Keratinocyte (primary cell): ENCODE measurements at regions not wholly inside any gene's neighbourhood (a gene's known extent, or its start where the extent isn't known, plus 50 kb on each side); places are given as distances from the start of the nearest gene placed in this dataset.

Source experiments
- DNase-seq: peaks from one replicate; pipeline ENCODE4 v3.0.0-alpha.2; 2011; ENCODE audit warnings: low read depth, missing footprints, low spot score
- FAIRE-seq: peaks from 2 replicates; lab custom pipeline; 2011; peaks lifted over from hg19 to GRCh38; lab: Jason Lieb, UNC
- H2AFZ ChIP-seq: 2 replicates; pipeline ENCODE4 v1.6.0; 2012; ENCODE audit warnings: low read length, control low read depth, inconsistent platforms; ENCODE audit not compliant: control insufficient read depth
- H3K27ac ChIP-seq: 2 replicates; pipeline ENCODE4 v1.5.1; 2011; ENCODE audit warnings: low read length; ENCODE audit not compliant: control insufficient read depth, insufficient read depth
- H3K27me3 ChIP-seq: 3 replicates; pipeline ENCODE4 v1.6.0; 2011; ENCODE audit warnings: low read length; ENCODE audit not compliant: control insufficient read depth, insufficient read depth; ENCODE audit errors: extremely low read depth
- H3K36me3 ChIP-seq, 2 experiments: 2 replicates in 1 of 2; 3 replicates in 1 of 2; pipeline ENCODE4 v1.5.1; 2011; ENCODE audit warnings: low read length in 2 of 2, mild to moderate bottlenecking in 1 of 2; ENCODE audit not compliant: control insufficient read depth in 2 of 2, insufficient read depth in 2 of 2; ENCODE audit errors: extremely low read depth in 1 of 2
- H3K4me1 ChIP-seq: 3 replicates; pipeline ENCODE4 v1.5.1; 2011; ENCODE audit warnings: low read length; ENCODE audit not compliant: control insufficient read depth, insufficient read depth; ENCODE audit errors: extremely low read depth
- H3K4me2 ChIP-seq: 3 replicates; pipeline ENCODE4 v1.6.0; 2011; ENCODE audit warnings: low read depth, low read length; ENCODE audit not compliant: control insufficient read depth, insufficient read depth; ENCODE audit errors: extremely low read depth
- H3K4me3 ChIP-seq, 3 experiments: fragments of 200-600 bp in 1 of 3; sonication (generic) in 1 of 3; 2 replicates in 2 of 3; 3 replicates in 1 of 3; pipeline ENCODE4 v1.5.1; 2011 to 2016; ENCODE audit warnings: low read length in 3 of 3, mild to moderate bottlenecking in 3 of 3, control low read depth in 2 of 3, inconsistent platforms in 1 of 3, low read depth in 1 of 3, mixed read lengths in 1 of 3, mixed run types in 1 of 3, moderate library complexity in 1 of 3; ENCODE audit not compliant: control insufficient read depth in 2 of 3, insufficient read depth in 2 of 3; ENCODE audit errors: extremely low read depth in 1 of 3
- H3K79me2 ChIP-seq: 2 replicates; pipeline ENCODE4 v1.6.0; 2012; ENCODE audit warnings: low read length; ENCODE audit not compliant: control insufficient read depth, insufficient read depth
- H3K9ac ChIP-seq: 3 replicates; pipeline ENCODE4 v1.6.0; 2011; ENCODE audit warnings: low read length; ENCODE audit not compliant: control insufficient read depth, insufficient read depth; ENCODE audit errors: extremely low read depth
- H3K9me1 ChIP-seq: 3 replicates; pipeline ENCODE4 v1.6.0; 2011; ENCODE audit warnings: low read length; ENCODE audit not compliant: control insufficient read depth, insufficient read depth; ENCODE audit errors: extremely low read depth
- H3K9me3 ChIP-seq: 2 replicates; pipeline ENCODE4 v1.5.1; 2012; ENCODE audit warnings: low read depth, low read length; ENCODE audit not compliant: control insufficient read depth
- H4K20me1 ChIP-seq: 3 replicates; pipeline ENCODE4 v1.6.0; 2011; ENCODE audit warnings: low read length; ENCODE audit not compliant: control insufficient read depth, insufficient read depth; ENCODE audit errors: extremely low read depth
- EZH2 ChIP-seq: IDR thresholded peaks from one replicate; pipeline ENCODE4 v1.6.1; 2012; ENCODE audit warnings: inconsistent platforms, mild to moderate bottlenecking, low read length, moderate library complexity
- dilution Hi-C: fragments of 300-500 bp; cut with MboI; formaldehyde crosslinking; loops from one replicate; pipeline ENCODE4 v1.7.0; 2020; ENCODE audit warnings: low sequenced_read_pairs; ENCODE audit not compliant: extremely low pct_ligation_motif_present
- TF ChIP-seq, protein P1 (sequence below), 3 experiments: IDR thresholded peaks in 1 of 3; conservative IDR thresholded peaks in 1 of 3; optimal IDR thresholded peaks in 1 of 3; 2 replicates in 2 of 3; 3 replicates in 1 of 3; pipeline versions ENCODE3 to v1.5.1; 2011; ENCODE audit warnings: low read length in 3 of 3, mild to moderate bottlenecking in 3 of 3, moderate library complexity in 2 of 3, control low read depth in 1 of 3, inconsistent platforms in 1 of 3; ENCODE audit not compliant: insufficient read depth in 2 of 3; ENCODE audit errors: extremely low read depth in 1 of 3

DNA sequence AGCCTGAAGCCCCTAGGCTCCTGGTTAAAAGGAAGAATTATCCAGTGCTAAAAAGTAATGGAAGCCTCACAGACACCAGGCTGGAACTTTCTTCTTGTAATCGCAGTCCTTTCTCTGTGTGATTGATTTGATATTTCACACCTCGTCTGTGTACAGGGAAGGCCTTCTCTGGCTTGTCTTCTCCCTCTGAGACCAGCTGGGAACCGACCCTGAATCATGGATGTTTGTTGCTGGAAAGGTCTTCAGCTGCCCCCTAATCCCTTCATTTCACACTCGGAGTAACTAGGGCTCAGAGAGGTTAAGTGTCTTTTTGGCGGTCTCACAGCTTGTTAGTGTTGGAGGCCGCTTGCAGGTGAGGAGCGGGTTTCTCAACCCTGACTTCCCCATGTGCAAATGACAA is 500.2 kb upstream of the CDH4 start:
- DNase-seq (no peak), FAIRE-seq (no peak)
- Histone ChIP-seq H4K20me1 (no peaks in the 10 kb centered on the region), H3K36me3 (no peaks in the 10 kb centered on the region), H3K4me3 (no peak overlapping the region), H3K9me3 (no peaks in the 10 kb centered on the region), H2AFZ (no peak overlapping the region), H3K4me1 (no peaks in the 10 kb centered on the region), H3K4me2 (no peak overlapping the region), H3K9ac (no peak overlapping the region), H3K27ac (no peak overlapping the region), H3K27me3 (no peaks in the 10 kb centered on the region), H3K79me2 (no peaks in the 10 kb centered on the region), H3K9me1 (no peaks in the 10 kb centered on the region)
- dilution Hi-C loops = no loop called here
- no peak for TF ChIP-seq EZH2
- TF ChIP-seq, protein P1, sequence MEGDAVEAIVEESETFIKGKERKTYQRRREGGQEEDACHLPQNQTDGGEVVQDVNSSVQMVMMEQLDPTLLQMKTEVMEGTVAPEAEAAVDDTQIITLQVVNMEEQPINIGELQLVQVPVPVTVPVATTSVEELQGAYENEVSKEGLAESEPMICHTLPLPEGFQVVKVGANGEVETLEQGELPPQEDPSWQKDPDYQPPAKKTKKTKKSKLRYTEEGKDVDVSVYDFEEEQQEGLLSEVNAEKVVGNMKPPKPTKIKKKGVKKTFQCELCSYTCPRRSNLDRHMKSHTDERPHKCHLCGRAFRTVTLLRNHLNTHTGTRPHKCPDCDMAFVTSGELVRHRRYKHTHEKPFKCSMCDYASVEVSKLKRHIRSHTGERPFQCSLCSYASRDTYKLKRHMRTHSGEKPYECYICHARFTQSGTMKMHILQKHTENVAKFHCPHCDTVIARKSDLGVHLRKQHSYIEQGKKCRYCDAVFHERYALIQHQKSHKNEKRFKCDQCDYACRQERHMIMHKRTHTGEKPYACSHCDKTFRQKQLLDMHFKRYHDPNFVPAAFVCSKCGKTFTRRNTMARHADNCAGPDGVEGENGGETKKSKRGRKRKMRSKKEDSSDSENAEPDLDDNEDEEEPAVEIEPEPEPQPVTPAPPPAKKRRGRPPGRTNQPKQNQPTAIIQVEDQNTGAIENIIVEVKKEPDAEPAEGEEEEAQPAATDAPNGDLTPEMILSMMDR (optimal IDR thresholded peaks at IDR 0.05 in 1 of 3, IDR thresholded peaks at IDR 0.05 in 1 of 3, conservative IDR thresholded peaks at IDR 0.05 in 1 of 3; ENCODE audit: extremely low read depth in 1 of 3, insufficient read depth in 2 of 3, low read length in 3 of 3) = no peak

DNA sequence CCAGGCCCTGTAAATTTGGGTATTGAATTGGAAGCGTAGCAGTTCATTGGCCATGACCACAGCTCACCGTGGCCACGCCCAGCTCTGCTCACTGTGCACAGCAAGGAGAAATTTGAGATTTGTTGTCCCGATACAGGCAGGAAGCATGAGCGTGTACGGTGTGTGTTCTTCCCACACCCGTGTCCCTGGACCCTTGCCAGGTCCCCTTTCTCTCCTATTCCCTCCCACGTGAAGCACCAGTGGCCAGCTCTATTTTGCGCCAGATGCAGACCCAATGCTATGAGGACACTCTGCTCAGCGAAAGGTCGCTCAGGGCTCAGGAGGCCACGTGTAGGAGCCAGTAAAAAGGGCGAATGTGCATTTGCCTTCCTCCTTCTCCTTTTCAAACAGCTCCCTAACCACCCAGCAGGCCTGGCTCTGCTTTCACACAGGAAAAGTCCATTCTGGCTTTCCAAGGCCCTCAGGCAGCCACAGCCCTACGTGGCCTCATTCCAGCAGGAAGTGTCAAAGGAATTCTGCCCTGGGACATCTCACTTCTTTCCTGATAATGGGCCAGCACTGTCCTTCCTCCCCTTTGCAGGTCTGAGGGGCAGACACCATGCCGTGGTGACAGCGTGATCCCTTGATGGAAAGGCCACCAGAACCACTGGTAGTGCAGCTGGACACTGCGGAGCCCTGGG is 499.2 kb upstream of the CDH4 start:
- FAIRE-seq = no peak
- H3K4me3 ChIP-seq = no peak overlapping the region
- no peaks in the 10 kb centered on the region for H3K36me3 ChIP-seq
- no peak overlapping the region for H3K4me2 ChIP-seq
- dilution Hi-C loops = no loop called here
- H2AFZ ChIP-seq = no peak overlapping the region
- no peak for TF ChIP-seq EZH2
- TF ChIP-seq, protein P1 (optimal IDR thresholded peaks at IDR 0.05 in 1 of 3, IDR thresholded peaks at IDR 0.05 in 1 of 3, conservative IDR thresholded peaks at IDR 0.05 in 1 of 3; ENCODE audit: extremely low read depth in 1 of 3, insufficient read depth in 2 of 3, low read length in 3 of 3) = no peak
- H4K20me1 ChIP-seq = no peaks in the 10 kb centered on the region
- H3K79me2 ChIP-seq = no peaks in the 10 kb centered on the region
- H3K4me1 ChIP-seq = no peaks in the 10 kb centered on the region
- no peak for DNase-seq
- no peaks in the 10 kb centered on the region for H3K9me1 ChIP-seq
- no peaks in the 10 kb centered on the region for H3K9me3 ChIP-seq
- H3K27me3 ChIP-seq = no peaks in the 10 kb centered on the region
- H3K9ac ChIP-seq = no peak overlapping the region
- H3K27ac ChIP-seq = no peak overlapping the region
